ENCODE measurements at regions not wholly inside any gene's neighbourhood (a gene's known extent, or its start where the extent isn't known, plus 50 kb on each side); places are given as distances from the start of the nearest gene placed in this dataset.

DNA sequence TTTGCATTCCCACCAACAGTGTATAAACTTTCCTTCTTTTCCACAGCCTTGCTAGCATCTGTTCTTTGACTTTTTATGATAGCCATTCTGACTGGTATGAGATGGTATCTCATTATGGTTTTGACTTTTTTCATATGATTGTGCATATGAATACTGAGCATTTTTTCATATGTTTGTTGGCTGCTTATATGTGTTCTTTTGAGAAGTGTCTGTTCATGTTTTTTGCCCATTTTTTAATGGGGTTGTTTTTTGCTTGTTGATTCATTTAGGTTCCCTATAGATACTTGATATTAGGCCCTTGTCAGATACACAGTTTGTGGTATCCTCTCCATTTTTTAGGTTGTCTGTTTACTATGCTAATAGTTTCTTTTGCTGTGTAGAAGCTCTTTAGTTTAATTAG, 185.8 kb upstream of the SPAG17 start:
- TF ChIP-seq, protein P1, sequence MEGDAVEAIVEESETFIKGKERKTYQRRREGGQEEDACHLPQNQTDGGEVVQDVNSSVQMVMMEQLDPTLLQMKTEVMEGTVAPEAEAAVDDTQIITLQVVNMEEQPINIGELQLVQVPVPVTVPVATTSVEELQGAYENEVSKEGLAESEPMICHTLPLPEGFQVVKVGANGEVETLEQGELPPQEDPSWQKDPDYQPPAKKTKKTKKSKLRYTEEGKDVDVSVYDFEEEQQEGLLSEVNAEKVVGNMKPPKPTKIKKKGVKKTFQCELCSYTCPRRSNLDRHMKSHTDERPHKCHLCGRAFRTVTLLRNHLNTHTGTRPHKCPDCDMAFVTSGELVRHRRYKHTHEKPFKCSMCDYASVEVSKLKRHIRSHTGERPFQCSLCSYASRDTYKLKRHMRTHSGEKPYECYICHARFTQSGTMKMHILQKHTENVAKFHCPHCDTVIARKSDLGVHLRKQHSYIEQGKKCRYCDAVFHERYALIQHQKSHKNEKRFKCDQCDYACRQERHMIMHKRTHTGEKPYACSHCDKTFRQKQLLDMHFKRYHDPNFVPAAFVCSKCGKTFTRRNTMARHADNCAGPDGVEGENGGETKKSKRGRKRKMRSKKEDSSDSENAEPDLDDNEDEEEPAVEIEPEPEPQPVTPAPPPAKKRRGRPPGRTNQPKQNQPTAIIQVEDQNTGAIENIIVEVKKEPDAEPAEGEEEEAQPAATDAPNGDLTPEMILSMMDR (IDR thresholded peaks at IDR 0.05; ENCODE audit: low read depth, low read length), result no peak
- TF ChIP-seq POLR2A (IDR thresholded peaks at IDR 0.05; ENCODE audit: extremely low read depth, insufficient read length), result no peak
- TF ChIP-seq MAX (IDR thresholded peaks at IDR 0.05; ENCODE audit: low read depth, low read length), result no peak
